Peyer's patch (tissue), 4 donors: ENCODE measurements at regions not wholly inside any gene's neighbourhood (a gene's known extent, or its start where the extent isn't known, plus 50 kb on each side); places are given as distances from the start of the nearest gene placed in this dataset.

Source experiments
- POLR2A ChIP-seq, 2 donors: fragments of 450-650 bp; IDR thresholded peaks; one replicate each; pipeline ENCODE4 v1.5.1; 2017; ENCODE audit warnings: antibody characterized with exemption in 2 of 2, mild to moderate bottlenecking in 2 of 2, moderate library complexity in 2 of 2
- TF ChIP-seq, protein P1 (sequence below), 6 experiments: fragments of 450-650 bp in 4 of 6; fragments of 200-600 bp in 2 of 6; sonication (generic) in 1 of 6; IDR thresholded peaks; one replicate each; pipeline ENCODE4 v1.5.1; 2017 to 2019; ENCODE audit warnings: antibody characterized with exemption in 6 of 6, mild to moderate bottlenecking in 3 of 6, moderate library complexity in 1 of 6

- TF ChIP-seq, protein P1, sequence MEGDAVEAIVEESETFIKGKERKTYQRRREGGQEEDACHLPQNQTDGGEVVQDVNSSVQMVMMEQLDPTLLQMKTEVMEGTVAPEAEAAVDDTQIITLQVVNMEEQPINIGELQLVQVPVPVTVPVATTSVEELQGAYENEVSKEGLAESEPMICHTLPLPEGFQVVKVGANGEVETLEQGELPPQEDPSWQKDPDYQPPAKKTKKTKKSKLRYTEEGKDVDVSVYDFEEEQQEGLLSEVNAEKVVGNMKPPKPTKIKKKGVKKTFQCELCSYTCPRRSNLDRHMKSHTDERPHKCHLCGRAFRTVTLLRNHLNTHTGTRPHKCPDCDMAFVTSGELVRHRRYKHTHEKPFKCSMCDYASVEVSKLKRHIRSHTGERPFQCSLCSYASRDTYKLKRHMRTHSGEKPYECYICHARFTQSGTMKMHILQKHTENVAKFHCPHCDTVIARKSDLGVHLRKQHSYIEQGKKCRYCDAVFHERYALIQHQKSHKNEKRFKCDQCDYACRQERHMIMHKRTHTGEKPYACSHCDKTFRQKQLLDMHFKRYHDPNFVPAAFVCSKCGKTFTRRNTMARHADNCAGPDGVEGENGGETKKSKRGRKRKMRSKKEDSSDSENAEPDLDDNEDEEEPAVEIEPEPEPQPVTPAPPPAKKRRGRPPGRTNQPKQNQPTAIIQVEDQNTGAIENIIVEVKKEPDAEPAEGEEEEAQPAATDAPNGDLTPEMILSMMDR (IDR thresholded peaks at IDR 0.05), result no peak
- TF ChIP-seq POLR2A (IDR thresholded peaks at IDR 0.05), result no peak
These were observed 711.0 kb downstream of the C4orf33 start for GRCh38 chr4:129806986-129807385.
